ENCODE measurements at regions not wholly inside any gene's neighbourhood (a gene's known extent, or its start where the extent isn't known, plus 50 kb on each side); places are given as distances from the start of the nearest gene placed in this dataset.

DNA sequence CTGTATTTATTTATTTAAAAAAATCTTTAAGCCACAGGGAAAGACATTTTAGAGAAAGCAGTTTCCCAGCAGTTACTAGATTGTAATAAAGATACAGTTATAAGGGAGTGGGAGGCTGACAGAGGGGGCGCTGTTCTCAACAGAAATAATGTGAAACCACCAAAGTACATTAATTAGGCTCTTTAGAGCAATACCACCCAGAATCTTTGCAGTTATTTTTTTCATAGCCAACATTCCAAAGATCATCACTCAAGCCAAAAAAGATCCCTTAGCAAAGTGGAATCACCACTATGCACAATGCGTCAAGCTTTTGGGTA is 331.3 kb upstream of the DEFB112 start:
- no peaks in the 10 kb centered on the region for H3K4me1 ChIP-seq (ENCODE audit: control insufficient read depth, insufficient read depth, low read length)
- TF ChIP-seq ZNF837 (tag by site-specific recombination; IDR thresholded peaks at IDR 0.05): no peak
- TF ChIP-seq, protein P1, sequence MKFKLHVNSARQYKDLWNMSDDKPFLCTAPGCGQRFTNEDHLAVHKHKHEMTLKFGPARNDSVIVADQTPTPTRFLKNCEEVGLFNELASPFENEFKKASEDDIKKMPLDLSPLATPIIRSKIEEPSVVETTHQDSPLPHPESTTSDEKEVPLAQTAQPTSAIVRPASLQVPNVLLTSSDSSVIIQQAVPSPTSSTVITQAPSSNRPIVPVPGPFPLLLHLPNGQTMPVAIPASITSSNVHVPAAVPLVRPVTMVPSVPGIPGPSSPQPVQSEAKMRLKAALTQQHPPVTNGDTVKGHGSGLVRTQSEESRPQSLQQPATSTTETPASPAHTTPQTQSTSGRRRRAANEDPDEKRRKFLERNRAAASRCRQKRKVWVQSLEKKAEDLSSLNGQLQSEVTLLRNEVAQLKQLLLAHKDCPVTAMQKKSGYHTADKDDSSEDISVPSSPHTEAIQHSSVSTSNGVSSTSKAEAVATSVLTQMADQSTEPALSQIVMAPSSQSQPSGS (tag by site-specific recombination; IDR thresholded peaks at IDR 0.05; ENCODE audit: low read depth): no peak
- TF ChIP-seq ZNF792 (tag by site-specific recombination; IDR thresholded peaks at IDR 0.05): no peak
- no peak for TF ChIP-seq ZBTB1 (tag by site-specific recombination; IDR thresholded peaks at IDR 0.05)
- TF ChIP-seq, protein P2, sequence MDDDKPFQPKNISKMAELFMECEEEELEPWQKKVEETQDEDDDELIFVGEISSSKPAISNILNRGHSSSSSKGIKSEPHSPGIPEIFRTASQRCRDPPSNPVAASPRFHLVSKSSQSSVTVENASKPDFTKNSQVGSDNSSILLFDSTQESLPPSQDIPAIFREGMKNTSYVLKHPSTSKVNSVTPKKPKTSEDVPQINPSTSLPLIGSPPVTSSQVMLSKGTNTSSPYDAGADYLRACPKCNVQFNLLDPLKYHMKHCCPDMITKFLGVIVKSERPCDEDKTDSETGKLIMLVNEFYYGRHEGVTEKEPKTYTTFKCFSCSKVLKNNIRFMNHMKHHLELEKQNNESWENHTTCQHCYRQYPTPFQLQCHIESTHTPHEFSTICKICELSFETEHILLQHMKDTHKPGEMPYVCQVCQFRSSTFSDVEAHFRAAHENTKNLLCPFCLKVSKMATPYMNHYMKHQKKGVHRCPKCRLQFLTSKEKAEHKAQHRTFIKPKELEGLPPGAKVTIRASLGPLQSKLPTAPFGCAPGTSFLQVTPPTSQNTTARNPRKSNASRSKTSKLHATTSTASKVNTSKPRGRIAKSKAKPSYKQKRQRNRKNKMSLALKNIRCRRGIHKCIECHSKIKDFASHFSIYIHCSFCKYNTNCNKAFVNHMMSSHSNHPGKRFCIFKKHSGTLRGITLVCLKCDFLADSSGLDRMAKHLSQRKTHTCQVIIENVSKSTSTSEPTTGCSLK (tag by site-specific recombination; IDR thresholded peaks at IDR 0.05): no peak
- no peak for TF ChIP-seq YY2 (tag by site-specific recombination; IDR thresholded peaks at IDR 0.05)
- no peak for TF ChIP-seq ZFP3 (tag by site-specific recombination; IDR thresholded peaks at IDR 0.05; ENCODE audit: low read depth)
- TF ChIP-seq, protein P3, sequence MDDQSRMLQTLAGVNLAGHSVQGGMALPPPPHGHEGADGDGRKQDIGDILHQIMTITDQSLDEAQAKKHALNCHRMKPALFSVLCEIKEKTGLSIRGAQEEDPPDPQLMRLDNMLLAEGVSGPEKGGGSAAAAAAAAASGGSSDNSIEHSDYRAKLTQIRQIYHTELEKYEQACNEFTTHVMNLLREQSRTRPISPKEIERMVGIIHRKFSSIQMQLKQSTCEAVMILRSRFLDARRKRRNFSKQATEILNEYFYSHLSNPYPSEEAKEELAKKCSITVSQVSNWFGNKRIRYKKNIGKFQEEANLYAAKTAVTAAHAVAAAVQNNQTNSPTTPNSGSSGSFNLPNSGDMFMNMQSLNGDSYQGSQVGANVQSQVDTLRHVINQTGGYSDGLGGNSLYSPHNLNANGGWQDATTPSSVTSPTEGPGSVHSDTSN (CRISPR knock-in tag; IDR thresholded peaks at IDR 0.05): no peak
- TF ChIP-seq, protein P4, sequence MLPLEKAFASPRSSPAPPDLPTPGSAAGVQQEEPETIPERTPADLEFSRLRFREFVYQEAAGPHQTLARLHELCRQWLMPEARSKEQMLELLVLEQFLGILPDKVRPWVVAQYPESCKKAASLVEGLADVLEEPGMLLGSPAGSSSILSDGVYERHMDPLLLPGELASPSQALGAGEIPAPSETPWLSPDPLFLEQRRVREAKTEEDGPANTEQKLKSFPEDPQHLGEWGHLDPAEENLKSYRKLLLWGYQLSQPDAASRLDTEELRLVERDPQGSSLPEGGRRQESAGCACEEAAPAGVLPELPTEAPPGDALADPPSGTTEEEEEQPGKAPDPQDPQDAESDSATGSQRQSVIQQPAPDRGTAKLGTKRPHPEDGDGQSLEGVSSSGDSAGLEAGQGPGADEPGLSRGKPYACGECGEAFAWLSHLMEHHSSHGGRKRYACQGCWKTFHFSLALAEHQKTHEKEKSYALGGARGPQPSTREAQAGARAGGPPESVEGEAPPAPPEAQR (tag by site-specific recombination; IDR thresholded peaks at IDR 0.05): no peak
- TF ChIP-seq REPIN1 (tag by site-specific recombination; IDR thresholded peaks at IDR 0.05; ENCODE audit: low read depth): no peak
- no peak for TF ChIP-seq ZNF549 (tag by site-specific recombination; IDR thresholded peaks at IDR 0.05)
- TF ChIP-seq, protein P5, sequence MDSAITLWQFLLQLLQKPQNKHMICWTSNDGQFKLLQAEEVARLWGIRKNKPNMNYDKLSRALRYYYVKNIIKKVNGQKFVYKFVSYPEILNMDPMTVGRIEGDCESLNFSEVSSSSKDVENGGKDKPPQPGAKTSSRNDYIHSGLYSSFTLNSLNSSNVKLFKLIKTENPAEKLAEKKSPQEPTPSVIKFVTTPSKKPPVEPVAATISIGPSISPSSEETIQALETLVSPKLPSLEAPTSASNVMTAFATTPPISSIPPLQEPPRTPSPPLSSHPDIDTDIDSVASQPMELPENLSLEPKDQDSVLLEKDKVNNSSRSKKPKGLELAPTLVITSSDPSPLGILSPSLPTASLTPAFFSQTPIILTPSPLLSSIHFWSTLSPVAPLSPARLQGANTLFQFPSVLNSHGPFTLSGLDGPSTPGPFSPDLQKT (IDR thresholded peaks at IDR 0.05; ENCODE audit: borderline replicate concordance, low read depth, low read length): no peak
- TF ChIP-seq ZBTB21 (tag by site-specific recombination; IDR thresholded peaks at IDR 0.05): no peak
- TF ChIP-seq ZNF561 (tag by site-specific recombination; IDR thresholded peaks at IDR 0.05; ENCODE audit: borderline replicate concordance): no peak
- no peak for TF ChIP-seq TRIM28 (IDR thresholded peaks at IDR 0.05; ENCODE audit: borderline replicate concordance, low read length)
- TF ChIP-seq ZNF629 (tag by site-specific recombination; IDR thresholded peaks at IDR 0.05): no peak
- no peak overlapping the region for H3K4me3 ChIP-seq (ENCODE audit: low read depth, low read length)
- no peak overlapping the region for H3K27ac ChIP-seq (ENCODE audit: extremely low read depth, low read depth, low read length)
- no peaks in the 10 kb centered on the region for H3K36me3 ChIP-seq (ENCODE audit: control insufficient read depth in 2 of 2, insufficient read depth in 1 of 2, low read length in 2 of 2)
- ChIA-PET POLR2A (no interaction called here), CTCF (interaction anchor here (0.6 to 0.7 kb wide), 2 partner anchors 26 to 1119 kb away, joined by 3 read pairs; no protein-coding TSS in a partner anchor)
- no peaks in the 10 kb centered on the region for H3K9me3 ChIP-seq (ENCODE audit: control insufficient read depth, insufficient read depth, low read depth, low read length)

DNA sequence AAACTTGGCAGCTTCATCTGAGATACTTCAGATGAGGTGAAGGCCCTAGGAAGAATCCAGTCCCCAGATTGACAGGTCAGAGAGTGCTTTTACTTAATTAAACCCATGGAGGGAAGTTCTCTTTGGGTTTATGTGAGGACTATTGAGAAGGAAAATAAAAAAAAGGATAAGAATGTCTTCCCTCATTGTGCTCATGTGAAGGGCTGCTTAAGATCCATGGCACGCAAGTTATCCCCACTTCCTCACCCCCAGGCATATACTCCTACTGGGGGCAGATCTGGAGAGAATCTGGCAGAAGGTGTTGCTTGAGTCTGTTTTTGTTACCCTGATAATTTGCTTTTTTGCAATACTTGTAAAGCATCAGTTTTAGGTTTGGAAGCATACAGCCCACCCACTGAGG is 322.9 kb upstream of the TFAP2D start:
- Histone ChIP-seq H3K36me3 (ENCODE audit: control insufficient read depth in 2 of 2, insufficient read depth in 1 of 2, low read length in 2 of 2) (no peaks in the 10 kb centered on the region), H3K27ac (ENCODE audit: extremely low read depth, low read depth, low read length) (no peak overlapping the region), H3K9me3 (ENCODE audit: control insufficient read depth, insufficient read depth, low read depth, low read length) (no peaks in the 10 kb centered on the region), H3K4me1 (ENCODE audit: control insufficient read depth, insufficient read depth, low read length) (no peaks in the 10 kb centered on the region), H3K4me3 (ENCODE audit: low read depth, low read length) (no peak overlapping the region)
- TF ChIP-seq MEIS1 (CRISPR knock-in tag; IDR thresholded peaks at IDR 0.05; ENCODE audit: borderline replicate concordance) (no peak), GLI4 (tag by site-specific recombination; IDR thresholded peaks at IDR 0.05) (no peak), KLF10 (tag by site-specific recombination; IDR thresholded peaks at IDR 0.05) (no peak), ZNF48 (tag by site-specific recombination; IDR thresholded peaks at IDR 0.05) (no peak), ZFP69B (tag by site-specific recombination; IDR thresholded peaks at IDR 0.05) (no peak), RBAK (tag by site-specific recombination; IDR thresholded peaks at IDR 0.05) (no peak)
- TF ChIP-seq, protein P6, sequence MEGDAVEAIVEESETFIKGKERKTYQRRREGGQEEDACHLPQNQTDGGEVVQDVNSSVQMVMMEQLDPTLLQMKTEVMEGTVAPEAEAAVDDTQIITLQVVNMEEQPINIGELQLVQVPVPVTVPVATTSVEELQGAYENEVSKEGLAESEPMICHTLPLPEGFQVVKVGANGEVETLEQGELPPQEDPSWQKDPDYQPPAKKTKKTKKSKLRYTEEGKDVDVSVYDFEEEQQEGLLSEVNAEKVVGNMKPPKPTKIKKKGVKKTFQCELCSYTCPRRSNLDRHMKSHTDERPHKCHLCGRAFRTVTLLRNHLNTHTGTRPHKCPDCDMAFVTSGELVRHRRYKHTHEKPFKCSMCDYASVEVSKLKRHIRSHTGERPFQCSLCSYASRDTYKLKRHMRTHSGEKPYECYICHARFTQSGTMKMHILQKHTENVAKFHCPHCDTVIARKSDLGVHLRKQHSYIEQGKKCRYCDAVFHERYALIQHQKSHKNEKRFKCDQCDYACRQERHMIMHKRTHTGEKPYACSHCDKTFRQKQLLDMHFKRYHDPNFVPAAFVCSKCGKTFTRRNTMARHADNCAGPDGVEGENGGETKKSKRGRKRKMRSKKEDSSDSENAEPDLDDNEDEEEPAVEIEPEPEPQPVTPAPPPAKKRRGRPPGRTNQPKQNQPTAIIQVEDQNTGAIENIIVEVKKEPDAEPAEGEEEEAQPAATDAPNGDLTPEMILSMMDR (tag by site-specific recombination; IDR thresholded peaks at IDR 0.05): no peak
- ChIA-PET CTCF (interaction anchor here (0.6 kb wide), 1 partner anchor 29 kb away, joined by 3 read pairs; no protein-coding TSS in a partner anchor), POLR2A (no interaction called here)

Data from HEK293 (cell line).